ENCODE measurements at regions not wholly inside any gene's neighbourhood (a gene's known extent, or its start where the extent isn't known, plus 50 kb on each side); places are given as distances from the start of the nearest gene placed in this dataset.

GRCh38 chr4:81905971-81906370, 434.3 kb upstream of the RASGEF1B start:
- Mint-ChIP-seq H3K4me3 (no peak overlapping the region), H3K9me3 (no peaks in the 10 kb centered on the region), H3K4me1 (ENCODE audit: low read depth) (no peaks in the 10 kb centered on the region), H3K27me3 (peaks cover 5% of the 10 kb centered on the region), H3K36me3 (no peaks in the 10 kb centered on the region), H3K27ac (no peak overlapping the region)
- ChIA-PET CTCF (interaction anchor here (0.6 to 3.0 kb wide), 3 partner anchors 8 to 62 kb away, joined by 3 to 17 read pairs (median 4); no protein-coding TSS in a partner anchor), POLR2A (no interaction called here)
- DNase-seq, result peak; percentile 14
- intact Hi-C loops (cut with micrococcal nuclease), result no loop called here

- DNase-seq, result no peak
- Mint-ChIP-seq H3K4me1 (ENCODE audit: low read depth) (no peaks in the 10 kb centered on the region), H3K9me3 (no peaks in the 10 kb centered on the region), H3K27me3 (peaks cover 7% of the 10 kb centered on the region), H3K36me3 (no peaks in the 10 kb centered on the region), H3K27ac (no peak overlapping the region), H3K4me3 (no peak overlapping the region)
- POLR2A ChIA-PET, result no interaction called here
- intact Hi-C loops (cut with micrococcal nuclease), result no loop called here
- CTCF ChIA-PET, result interaction anchor here (3.0 kb wide), 1 partner anchor 10 kb away, joined by 17 read pairs; no protein-coding TSS in a partner anchor
These were observed 432.4 kb upstream of the RASGEF1B start for GRCh38 chr4:81904121-81904520.

GRCh38 chr4:81903212-81903611, 431.5 kb upstream of the RASGEF1B start:
- no peak for DNase-seq
- CTCF ChIA-PET, result interaction anchor here (3.0 kb wide), 1 partner anchor 11 kb away, joined by 17 read pairs; no protein-coding TSS in a partner anchor
- intact Hi-C loops (cut with micrococcal nuclease), result no loop called here
- Mint-ChIP-seq H3K4me3 (no peak overlapping the region), H3K4me1 (ENCODE audit: low read depth) (peaks cover 2% of the 10 kb centered on the region), H3K36me3 (no peaks in the 10 kb centered on the region), H3K27ac (no peak overlapping the region), H3K27me3 (peaks cover 7% of the 10 kb centered on the region), H3K9me3 (no peaks in the 10 kb centered on the region)
- POLR2A ChIA-PET, result no interaction called here

GRCh38 chr4:81898862-81899504, 427.3 kb upstream of the RASGEF1B start:
- CTCF ChIA-PET, result interaction anchor here (0.7 kb wide), 1 partner anchor 13 kb away, joined by 4 read pairs; no protein-coding TSS in a partner anchor
- DNase-seq, result no peak
- H3K27ac Mint-ChIP-seq, result no peak overlapping the region
- POLR2A ChIA-PET, result no interaction called here
- no peaks in the 10 kb centered on the region for H3K36me3 Mint-ChIP-seq
- peaks cover 4% of the 10 kb centered on the region for H3K27me3 Mint-ChIP-seq
- no peaks in the 10 kb centered on the region for H3K9me3 Mint-ChIP-seq
- no peak overlapping the region for H3K4me3 Mint-ChIP-seq
- peaks cover 2% of the 10 kb centered on the region for H3K4me1 Mint-ChIP-seq (ENCODE audit: low read depth)
- intact Hi-C loops (cut with micrococcal nuclease), result no loop called here

DNA sequence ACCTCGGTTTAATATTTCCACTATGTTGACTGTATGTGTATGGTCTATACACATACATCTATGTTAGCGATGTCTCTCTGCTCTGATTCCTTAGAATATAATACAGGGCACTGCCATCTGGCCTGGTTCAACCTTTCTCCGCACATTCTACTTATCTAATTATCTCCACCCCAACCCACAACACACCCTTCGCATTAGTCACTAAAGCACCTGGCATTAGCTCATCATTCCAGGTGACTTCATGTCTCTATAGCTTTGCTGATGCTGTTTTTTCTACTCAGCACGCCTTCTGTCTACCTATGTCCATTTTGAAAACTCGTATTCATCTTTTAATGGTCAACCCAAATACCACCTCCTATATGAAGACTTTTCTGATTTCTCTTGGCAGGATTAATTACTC, 425.2 kb upstream of the RASGEF1B start:
- POLR2A ChIA-PET, result no interaction called here
- no peaks in the 10 kb centered on the region for H3K9me3 Mint-ChIP-seq
- no peak overlapping the region for H3K4me3 Mint-ChIP-seq
- intact Hi-C loops (cut with micrococcal nuclease), result no loop called here
- no peak overlapping the region for H3K27ac Mint-ChIP-seq
- H3K27me3 Mint-ChIP-seq, result peaks cover 2% of the 10 kb centered on the region
- H3K36me3 Mint-ChIP-seq, result no peaks in the 10 kb centered on the region
- no peak for DNase-seq
- CTCF ChIA-PET, result interaction anchor here (2.7 kb wide), 1 partner anchor 16 kb away, joined by 6 read pairs; no protein-coding TSS in a partner anchor
- peaks cover 2% of the 10 kb centered on the region for H3K4me1 Mint-ChIP-seq (ENCODE audit: low read depth)

DNA sequence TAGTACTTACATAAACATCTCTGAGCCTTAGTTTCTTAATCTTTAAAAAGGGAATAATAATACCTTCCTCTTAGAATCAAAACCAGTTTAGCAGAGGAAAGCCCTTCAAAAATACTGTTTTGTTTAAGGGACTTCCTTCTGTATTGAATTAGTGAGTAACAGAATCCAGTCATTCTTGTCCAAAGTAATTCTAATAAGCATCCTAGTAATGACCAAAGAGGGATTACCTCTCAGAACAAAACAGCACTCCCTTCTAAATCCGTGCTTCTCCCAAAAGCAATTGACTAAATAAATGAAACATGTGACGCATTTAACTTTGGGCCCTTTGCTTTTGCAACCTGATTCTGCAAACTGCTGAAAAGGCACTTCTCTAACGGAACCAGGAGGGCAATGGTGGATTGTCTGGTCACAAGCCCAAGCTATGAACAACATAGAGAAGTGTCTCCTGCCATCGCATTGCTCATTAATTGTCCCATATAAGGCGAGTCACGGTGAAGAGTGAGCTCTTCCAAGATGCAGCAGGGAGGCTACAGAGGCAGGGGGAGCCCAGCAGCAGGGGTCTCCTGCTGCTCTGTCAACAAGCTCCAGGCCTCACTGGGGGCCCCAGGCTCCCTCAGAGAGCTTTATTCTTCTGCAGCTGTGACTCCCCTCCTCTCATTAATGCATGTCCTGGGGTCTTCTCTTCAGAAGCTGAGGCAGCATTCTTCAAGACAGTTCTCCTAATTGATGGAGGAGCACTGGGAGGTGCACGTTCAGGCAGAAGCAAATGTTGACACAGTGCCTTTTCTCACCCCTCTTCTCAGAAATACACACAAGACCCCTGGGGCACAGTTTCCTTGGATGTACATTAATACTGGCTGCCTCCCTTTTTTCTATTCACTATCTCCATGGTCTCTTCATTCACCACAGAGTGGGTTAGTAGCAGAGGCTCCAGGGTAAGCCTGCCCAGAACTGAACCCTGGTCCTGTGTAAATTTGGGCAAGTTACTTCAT, 419.6 kb upstream of the RASGEF1B start:
- intact Hi-C loops (cut with micrococcal nuclease), result no loop called here
- Mint-ChIP-seq H3K27me3 (peaks cover 11% of the 10 kb centered on the region), H3K4me1 (ENCODE audit: low read depth) (no peaks in the 10 kb centered on the region), H3K4me3 (no peak overlapping the region), H3K36me3 (no peaks in the 10 kb centered on the region), H3K27ac (no peak overlapping the region), H3K9me3 (no peaks in the 10 kb centered on the region)
- ChIA-PET CTCF (no interaction called here), POLR2A (no interaction called here)
- no peak for DNase-seq

DNA sequence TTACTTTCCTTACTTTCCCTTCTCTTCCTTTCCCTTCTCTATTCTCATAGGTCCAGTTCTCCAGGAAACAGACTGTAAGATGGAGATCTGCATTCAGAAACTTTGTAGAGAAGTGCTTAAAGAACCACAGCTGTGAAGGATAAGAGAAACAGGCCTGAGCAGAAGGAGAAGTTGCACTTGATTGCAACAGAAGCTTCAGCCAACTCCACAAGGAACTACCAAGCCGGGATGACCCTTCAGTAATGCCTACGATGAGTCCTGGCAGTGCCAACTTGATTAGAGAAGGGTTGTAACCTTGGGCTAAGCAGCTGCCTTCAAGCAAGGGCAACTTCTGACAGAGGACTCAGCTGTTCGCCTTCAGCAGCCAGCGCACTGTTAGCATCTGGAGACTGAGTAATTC, 413.3 kb upstream of the RASGEF1B start:
- H3K27ac Mint-ChIP-seq, result no peak overlapping the region
- DNase-seq, result no peak
- peaks cover 13% of the 10 kb centered on the region for H3K27me3 Mint-ChIP-seq
- CTCF ChIA-PET, result no interaction called here
- no peaks in the 10 kb centered on the region for H3K9me3 Mint-ChIP-seq
- intact Hi-C loops (cut with micrococcal nuclease), result no loop called here
- H3K4me1 Mint-ChIP-seq (ENCODE audit: low read depth), result peaks cover 4% of the 10 kb centered on the region
- no peak overlapping the region for H3K4me3 Mint-ChIP-seq
- POLR2A ChIA-PET, result no interaction called here
- H3K36me3 Mint-ChIP-seq, result no peaks in the 10 kb centered on the region

GRCh38 chr4:81883530-81884450, 412.1 kb upstream of the RASGEF1B start:
- CTCF ChIA-PET, result interaction anchor here (0.9 to 1.0 kb wide), 2 partner anchors 22 to 29 kb away, joined by 3 to 4 read pairs; no protein-coding TSS in a partner anchor
- intact Hi-C loops (cut with micrococcal nuclease), result no loop called here
- Mint-ChIP-seq H3K36me3 (no peaks in the 10 kb centered on the region), H3K9me3 (no peaks in the 10 kb centered on the region), H3K4me1 (ENCODE audit: low read depth) (peaks cover 4% of the 10 kb centered on the region), H3K27me3 (peaks cover 11% of the 10 kb centered on the region), H3K27ac (no peak overlapping the region), H3K4me3 (no peak overlapping the region)
- no peak for DNase-seq
- POLR2A ChIA-PET, result no interaction called here

DNA sequence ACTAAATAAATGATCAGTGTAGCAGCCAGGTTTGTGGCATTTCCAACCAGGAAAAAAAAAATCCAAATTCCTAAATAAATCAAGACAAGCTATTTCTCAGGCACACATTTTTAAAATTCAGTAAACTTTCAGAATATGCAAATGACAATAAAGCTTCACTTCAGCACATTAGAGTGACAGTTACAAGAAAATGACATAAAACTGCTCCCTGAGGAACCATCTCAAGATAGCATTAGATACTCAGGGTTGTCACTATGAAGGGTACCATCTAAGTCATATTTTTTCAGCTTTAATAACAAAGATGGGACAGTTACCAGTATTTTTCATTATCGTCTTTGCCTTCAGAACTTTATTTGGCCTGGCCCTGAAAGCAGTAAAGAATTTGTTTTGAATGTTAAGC, 411.3 kb upstream of the RASGEF1B start:
- no peaks in the 10 kb centered on the region for H3K9me3 Mint-ChIP-seq
- peaks cover 4% of the 10 kb centered on the region for H3K4me1 Mint-ChIP-seq (ENCODE audit: low read depth)
- ChIA-PET CTCF (interaction anchor here (0.7 to 1.0 kb wide), 2 partner anchors 21 to 23 kb away, joined by 3 read pairs; no protein-coding TSS in a partner anchor), POLR2A (no interaction called here)
- DNase-seq, result no peak
- no peaks in the 10 kb centered on the region for H3K36me3 Mint-ChIP-seq
- intact Hi-C loops (cut with micrococcal nuclease), result no loop called here
- H3K27me3 Mint-ChIP-seq, result peaks cover 10% of the 10 kb centered on the region
- H3K27ac Mint-ChIP-seq, result no peak overlapping the region
- H3K4me3 Mint-ChIP-seq, result no peak overlapping the region

DNA sequence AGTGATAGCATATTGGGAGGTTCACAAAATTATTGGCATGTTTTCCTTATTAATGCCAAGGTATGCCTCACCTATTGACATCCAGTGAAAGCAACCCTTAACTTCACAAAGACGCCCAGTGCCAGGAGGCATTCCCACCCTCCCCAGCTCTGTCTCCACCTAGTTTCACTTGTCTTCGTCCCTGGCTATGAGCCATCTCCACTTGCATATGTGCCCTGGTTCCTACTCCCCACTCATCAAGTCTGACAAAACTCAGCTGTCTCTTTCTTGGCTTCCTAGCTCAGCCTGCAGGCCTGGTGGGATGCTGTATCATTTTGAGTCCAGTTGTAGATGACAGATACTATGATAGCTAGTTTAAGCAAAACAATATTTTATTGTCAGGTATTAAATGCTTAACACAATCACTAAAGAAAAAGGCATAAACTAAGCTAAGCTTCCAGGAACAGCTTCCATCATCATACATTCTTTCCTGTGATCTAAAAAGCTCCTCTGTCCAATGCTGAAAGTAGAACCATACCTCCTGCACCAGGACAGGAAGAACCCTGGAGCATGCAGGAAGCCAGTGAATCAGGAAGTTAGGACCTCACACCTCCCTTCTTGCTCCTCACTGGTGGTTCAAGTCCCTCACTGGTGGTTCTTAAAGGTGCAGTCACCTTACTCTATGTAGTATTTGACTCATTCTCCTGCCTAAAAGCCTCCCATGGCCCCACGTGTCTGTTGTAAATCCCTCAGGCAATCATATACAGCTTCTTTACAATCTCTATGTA, 410.3 kb upstream of the RASGEF1B start:
- H3K27me3 Mint-ChIP-seq, result peaks cover 6% of the 10 kb centered on the region
- H3K4me3 Mint-ChIP-seq, result no peak overlapping the region
- no peak overlapping the region for H3K27ac Mint-ChIP-seq
- no peaks in the 10 kb centered on the region for H3K36me3 Mint-ChIP-seq
- DNase-seq, result no peak
- intact Hi-C loops (cut with micrococcal nuclease), result no loop called here
- H3K4me1 Mint-ChIP-seq (ENCODE audit: low read depth), result peaks cover 4% of the 10 kb centered on the region
- no peaks in the 10 kb centered on the region for H3K9me3 Mint-ChIP-seq
- ChIA-PET CTCF (interaction anchor here (1.0 kb wide), 1 partner anchor 24 kb away, joined by 3 read pairs; no protein-coding TSS in a partner anchor), POLR2A (no interaction called here)

GRCh38 chr4:81876106-81876505, 404.4 kb upstream of the RASGEF1B start:
- no peaks in the 10 kb centered on the region for H3K9me3 Mint-ChIP-seq
- no peak overlapping the region for H3K27ac Mint-ChIP-seq
- ChIA-PET POLR2A (no interaction called here), CTCF (no interaction called here)
- H3K36me3 Mint-ChIP-seq, result no peaks in the 10 kb centered on the region
- DNase-seq, result no peak
- H3K4me3 Mint-ChIP-seq, result no peak overlapping the region
- H3K27me3 Mint-ChIP-seq, result no peaks in the 10 kb centered on the region
- intact Hi-C loops (cut with micrococcal nuclease), result no loop called here
- no peaks in the 10 kb centered on the region for H3K4me1 Mint-ChIP-seq (ENCODE audit: low read depth)

All from activated CD4-positive, alpha-beta memory T cell treated with anti-CD3 and anti-CD28 coated beads for 36 hours (primary cell).